Testis (tissue), 2 donors: ENCODE measurements at regions not wholly inside any gene's neighbourhood (a gene's known extent, or its start where the extent isn't known, plus 50 kb on each side); places are given as distances from the start of the nearest gene placed in this dataset.

ENCODE experiments used
- POLR2A ChIP-seq: fragments of 450-650 bp; IDR thresholded peaks from one replicate; pipeline ENCODE4 v1.6.1; 2017; ENCODE audit warnings: antibody characterized with exemption, mild to moderate bottlenecking, moderate library complexity
- TF ChIP-seq, protein P1 (sequence below), 3 experiments: fragments of 450-650 bp in 2 of 3; fragments of 200-600 bp in 1 of 3; sonication (generic) in 1 of 3; IDR thresholded peaks; one replicate each; pipeline ENCODE4 v1.5.1; 2016 to 2019; ENCODE audit warnings: antibody characterized with exemption in 3 of 3, mild to moderate bottlenecking in 2 of 3, moderate library complexity in 1 of 3

DNA sequence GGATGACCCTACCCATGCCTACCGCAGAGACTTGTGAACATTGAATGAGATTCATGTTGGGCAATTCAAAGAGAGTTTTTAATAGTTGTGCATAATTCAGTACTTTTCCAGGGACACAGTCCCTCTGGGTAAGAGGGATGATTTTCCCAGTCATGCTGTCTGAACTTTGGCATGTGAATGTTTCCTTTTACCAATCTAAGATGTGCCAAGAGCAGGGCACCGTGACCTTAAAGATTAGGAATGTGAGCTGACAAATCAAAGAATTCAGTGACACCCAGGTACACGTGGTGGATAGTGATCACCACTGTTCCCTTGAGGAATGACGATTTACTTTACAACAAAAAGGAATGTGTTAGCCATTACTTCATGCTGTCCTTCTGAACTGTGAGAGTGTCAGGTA is 515.6 kb downstream of the PPARGC1A start:
- TF ChIP-seq, protein P1, sequence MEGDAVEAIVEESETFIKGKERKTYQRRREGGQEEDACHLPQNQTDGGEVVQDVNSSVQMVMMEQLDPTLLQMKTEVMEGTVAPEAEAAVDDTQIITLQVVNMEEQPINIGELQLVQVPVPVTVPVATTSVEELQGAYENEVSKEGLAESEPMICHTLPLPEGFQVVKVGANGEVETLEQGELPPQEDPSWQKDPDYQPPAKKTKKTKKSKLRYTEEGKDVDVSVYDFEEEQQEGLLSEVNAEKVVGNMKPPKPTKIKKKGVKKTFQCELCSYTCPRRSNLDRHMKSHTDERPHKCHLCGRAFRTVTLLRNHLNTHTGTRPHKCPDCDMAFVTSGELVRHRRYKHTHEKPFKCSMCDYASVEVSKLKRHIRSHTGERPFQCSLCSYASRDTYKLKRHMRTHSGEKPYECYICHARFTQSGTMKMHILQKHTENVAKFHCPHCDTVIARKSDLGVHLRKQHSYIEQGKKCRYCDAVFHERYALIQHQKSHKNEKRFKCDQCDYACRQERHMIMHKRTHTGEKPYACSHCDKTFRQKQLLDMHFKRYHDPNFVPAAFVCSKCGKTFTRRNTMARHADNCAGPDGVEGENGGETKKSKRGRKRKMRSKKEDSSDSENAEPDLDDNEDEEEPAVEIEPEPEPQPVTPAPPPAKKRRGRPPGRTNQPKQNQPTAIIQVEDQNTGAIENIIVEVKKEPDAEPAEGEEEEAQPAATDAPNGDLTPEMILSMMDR (IDR thresholded peaks at IDR 0.05), result no peak
- TF ChIP-seq POLR2A, result no peak
